Suprapubic skin (tissue), 4 donors: ENCODE measurements at regions not wholly inside any gene's neighbourhood (a gene's known extent, or its start where the extent isn't known, plus 50 kb on each side); places are given as distances from the start of the nearest gene placed in this dataset.

Experiments
- CTCF ChIP-seq, 2 donors: fragments of 200-600 bp in 1 of 2; fragments of 450-650 bp in 1 of 2; sonication (generic) in 1 of 2; IDR thresholded peaks; one replicate each; pipeline ENCODE4 v1.5.1; 2016 to 2019; ENCODE audit warnings: antibody characterized with exemption in 2 of 2, mild to moderate bottlenecking in 1 of 2, moderate library complexity in 1 of 2
- EP300 ChIP-seq: sonication (generic); formaldehyde crosslinking; IDR thresholded peaks from one replicate; pipeline ENCODE4 v1.6.1; 2017; ENCODE audit warnings: antibody characterized with exemption
- POLR2A ChIP-seq, 2 donors: fragments of 450-650 bp; IDR thresholded peaks; one replicate each; pipeline ENCODE4 v1.6.1; 2017; ENCODE audit warnings: antibody characterized with exemption in 2 of 2, mild to moderate bottlenecking in 2 of 2, moderate library complexity in 2 of 2
- POLR2AphosphoS5 ChIP-seq, 3 donors: sonication (generic); formaldehyde crosslinking; IDR thresholded peaks; one replicate each; pipeline ENCODE4 v1.6.1; 2017; ENCODE audit warnings: antibody characterized with exemption in 3 of 3

GRCh38 chr10:114885443-114885842, 52.6 kb upstream of the TRUB1 start:
- TF ChIP-seq EP300 = no peak
- TF ChIP-seq CTCF (IDR thresholded peaks at IDR 0.05) = no peak
- TF ChIP-seq POLR2AphosphoS5 (IDR thresholded peaks at IDR 0.05) = no peak
- no peak for TF ChIP-seq POLR2A (IDR thresholded peaks at IDR 0.05)
